Esophagus squamous epithelium (tissue), 5 donors: ENCODE measurements at regions not wholly inside any gene's neighbourhood (a gene's known extent, or its start where the extent isn't known, plus 50 kb on each side); places are given as distances from the start of the nearest gene placed in this dataset.

Experiments used
- DNase-seq: peaks from one replicate; lab custom pipeline; 2025; lab: John Stamatoyannopoulos, UW
- H3K27ac ChIP-seq, 4 donors: fragments of 200-600 bp; sonication (generic); one replicate each; pipeline ENCODE4 v1.5.1; 2016 to 2019; ENCODE audit warnings: mild to moderate bottlenecking in 1 of 4
- H3K27me3 ChIP-seq, 4 donors: fragments of 200-600 bp; sonication (generic); 1 replicate in 3 of 4; 2 replicates in 1 of 4; pipeline versions ENCODE4 v1.5.1 to v1.6.0; 2017 to 2021; ENCODE audit warnings: antibody characterized with exemption in 1 of 4
- H3K36me3 ChIP-seq, 3 donors: fragments of 200-600 bp; sonication (generic); one replicate each; pipeline ENCODE4 v1.5.1; 2016 to 2019
- H3K4me1 ChIP-seq, 3 donors: fragments of 200-600 bp; sonication (generic); one replicate each; pipeline ENCODE4 v1.5.1; 2017 to 2019
- H3K4me3 ChIP-seq, 4 donors: fragments of 200-600 bp; sonication (generic); 1 replicate in 3 of 4; 2 replicates in 1 of 4; pipeline ENCODE4 v1.5.1; 2016 to 2019; ENCODE audit warnings: mild to moderate bottlenecking in 2 of 4, moderate library complexity in 1 of 4
- H3K9me3 ChIP-seq, 3 donors: fragments of 200-600 bp; sonication (generic); one replicate each; pipeline ENCODE4 v1.5.1; 2016 to 2019
- POLR2A ChIP-seq, 4 donors: fragments of 450-650 bp; IDR thresholded peaks; one replicate each; pipeline ENCODE4 v1.6.1; 2017; ENCODE audit warnings: antibody characterized with exemption in 4 of 4, mild to moderate bottlenecking in 4 of 4, moderate library complexity in 3 of 4
- WGBS, 2 donors: methylation state at CpG; one replicate each; pipeline ENCODE4 v1.1.5; 2018; 5-methylcytosine and 5-hydroxymethylcytosine counted together
- intact Hi-C: fragments of 100-400 bp; cut with DNase I; formaldehyde crosslinking; loops from one replicate; pipeline ENCODE4 v1.15.0; 2022
- TF ChIP-seq, protein P1 (sequence below), 6 experiments: fragments of 450-650 bp in 4 of 6; fragments of 200-600 bp in 2 of 6; sonication (generic) in 2 of 6; IDR thresholded peaks; one replicate each; pipeline ENCODE4 v1.5.1; 2016 to 2019; ENCODE audit warnings: antibody characterized with exemption in 6 of 6, mild to moderate bottlenecking in 4 of 6, moderate library complexity in 4 of 6
- donor health status: DM: yes; HTN: yes; CAD: no.

DNA sequence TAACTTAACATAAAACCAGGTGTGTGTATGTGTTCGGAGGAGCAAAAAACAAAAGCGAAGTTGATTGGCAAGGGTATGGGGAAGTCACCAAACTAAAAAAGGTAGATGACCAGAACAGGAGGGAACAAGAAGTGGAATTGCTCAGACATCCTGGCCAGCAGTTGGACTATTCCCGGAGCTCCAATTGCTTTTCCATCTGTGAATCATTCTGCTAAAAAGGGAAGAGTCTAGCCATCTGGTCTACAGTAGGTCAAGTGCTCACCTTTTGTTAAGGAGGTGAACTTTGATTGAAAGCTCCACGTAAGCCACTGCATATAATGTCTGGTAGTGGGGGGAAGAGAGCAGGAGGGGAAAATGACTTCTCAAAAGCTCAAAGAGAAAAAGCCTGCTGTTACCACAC lies 50.0 kb upstream of the BET1 start:
- H3K9me3 ChIP-seq, result no peaks in the 10 kb centered on the region
- WGBS, 2 donors, result 49 to 50% methylated on average over 4 of the region's 4 CpGs
- no peak for TF ChIP-seq POLR2A (IDR thresholded peaks at IDR 0.05)
- TF ChIP-seq, protein P1, sequence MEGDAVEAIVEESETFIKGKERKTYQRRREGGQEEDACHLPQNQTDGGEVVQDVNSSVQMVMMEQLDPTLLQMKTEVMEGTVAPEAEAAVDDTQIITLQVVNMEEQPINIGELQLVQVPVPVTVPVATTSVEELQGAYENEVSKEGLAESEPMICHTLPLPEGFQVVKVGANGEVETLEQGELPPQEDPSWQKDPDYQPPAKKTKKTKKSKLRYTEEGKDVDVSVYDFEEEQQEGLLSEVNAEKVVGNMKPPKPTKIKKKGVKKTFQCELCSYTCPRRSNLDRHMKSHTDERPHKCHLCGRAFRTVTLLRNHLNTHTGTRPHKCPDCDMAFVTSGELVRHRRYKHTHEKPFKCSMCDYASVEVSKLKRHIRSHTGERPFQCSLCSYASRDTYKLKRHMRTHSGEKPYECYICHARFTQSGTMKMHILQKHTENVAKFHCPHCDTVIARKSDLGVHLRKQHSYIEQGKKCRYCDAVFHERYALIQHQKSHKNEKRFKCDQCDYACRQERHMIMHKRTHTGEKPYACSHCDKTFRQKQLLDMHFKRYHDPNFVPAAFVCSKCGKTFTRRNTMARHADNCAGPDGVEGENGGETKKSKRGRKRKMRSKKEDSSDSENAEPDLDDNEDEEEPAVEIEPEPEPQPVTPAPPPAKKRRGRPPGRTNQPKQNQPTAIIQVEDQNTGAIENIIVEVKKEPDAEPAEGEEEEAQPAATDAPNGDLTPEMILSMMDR (IDR thresholded peaks at IDR 0.05), result no peak
- no peak overlapping the region for H3K27ac ChIP-seq
- no peak overlapping the region for H3K4me3 ChIP-seq
- H3K36me3 ChIP-seq, result no peaks in the 10 kb centered on the region
- H3K4me1 ChIP-seq, result no peaks in the 10 kb centered on the region
- no peak for DNase-seq
- peaks cover 0 to 3% (median 0%) of the 10 kb centered on the region in 4 donors for H3K27me3 ChIP-seq
- intact Hi-C loops, result no loop called here

DNA sequence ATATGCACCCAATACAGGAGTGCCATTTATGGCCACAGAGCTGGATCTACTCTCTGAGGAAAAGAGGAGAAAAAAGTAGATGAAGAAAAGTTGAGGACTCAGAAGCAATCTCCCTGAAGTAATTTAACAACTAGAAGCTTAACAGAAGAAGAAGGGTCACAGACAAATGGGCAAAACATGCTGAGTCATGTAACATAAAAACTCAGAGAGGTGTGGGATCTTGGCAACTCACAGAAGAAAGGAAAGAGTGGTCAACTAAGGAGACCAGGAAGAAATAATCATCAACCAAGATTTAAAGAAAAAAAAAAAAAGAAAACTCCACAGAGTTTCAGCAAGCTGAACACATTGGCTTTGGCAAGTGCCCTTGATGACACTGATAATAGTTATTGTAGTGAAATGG lies 51.8 kb upstream of the BET1 start:
- peaks cover 0 to 2% (median 0%) of the 10 kb centered on the region in 4 donors for H3K27me3 ChIP-seq
- H3K36me3 ChIP-seq, result no peaks in the 10 kb centered on the region
- no peak overlapping the region for H3K27ac ChIP-seq
- no peak overlapping the region for H3K4me3 ChIP-seq
- H3K4me1 ChIP-seq, result no peaks in the 10 kb centered on the region
- DNase-seq, result no peak
- no peaks in the 10 kb centered on the region for H3K9me3 ChIP-seq
- TF ChIP-seq, protein P1 (IDR thresholded peaks at IDR 0.05), result no peak
- no peak for TF ChIP-seq POLR2A (IDR thresholded peaks at IDR 0.05)
- intact Hi-C loops, result no loop called here

DNA sequence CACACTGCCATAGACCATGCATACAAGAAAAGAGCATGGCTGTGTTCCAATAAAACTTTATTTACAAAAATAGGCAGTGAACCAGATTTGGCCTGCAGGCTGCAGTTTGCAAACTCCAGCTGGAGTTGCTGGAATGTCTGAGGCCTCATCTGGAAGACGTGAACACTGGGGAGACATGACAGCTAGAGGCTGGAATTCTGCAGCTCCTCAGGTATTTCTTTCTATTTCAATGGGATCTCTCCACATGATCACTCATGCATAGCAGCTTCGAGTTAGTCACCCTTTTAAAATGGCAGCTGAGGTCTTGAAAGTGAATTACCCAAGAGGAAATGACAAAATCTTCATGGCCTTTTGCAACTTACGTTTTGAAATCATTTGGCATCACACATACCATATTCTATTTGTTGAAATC lies 52.6 kb upstream of the BET1 start:
- Histone ChIP-seq H3K9me3 (no peaks in the 10 kb centered on the region), H3K27ac (no peak overlapping the region), H3K4me1 (no peaks in the 10 kb centered on the region), H3K4me3 (no peak overlapping the region), H3K27me3 (no peaks in the 10 kb centered on the region), H3K36me3 (no peaks in the 10 kb centered on the region)
- TF ChIP-seq, protein P1 (IDR thresholded peaks at IDR 0.05), result no peak
- TF ChIP-seq POLR2A (IDR thresholded peaks at IDR 0.05), result no peak
- DNase-seq, result no peak
- intact Hi-C loops, result no loop called here
- WGBS, 2 donors, result 5 to 27% methylated on average over 3 of the region's 3 CpGs

DNA sequence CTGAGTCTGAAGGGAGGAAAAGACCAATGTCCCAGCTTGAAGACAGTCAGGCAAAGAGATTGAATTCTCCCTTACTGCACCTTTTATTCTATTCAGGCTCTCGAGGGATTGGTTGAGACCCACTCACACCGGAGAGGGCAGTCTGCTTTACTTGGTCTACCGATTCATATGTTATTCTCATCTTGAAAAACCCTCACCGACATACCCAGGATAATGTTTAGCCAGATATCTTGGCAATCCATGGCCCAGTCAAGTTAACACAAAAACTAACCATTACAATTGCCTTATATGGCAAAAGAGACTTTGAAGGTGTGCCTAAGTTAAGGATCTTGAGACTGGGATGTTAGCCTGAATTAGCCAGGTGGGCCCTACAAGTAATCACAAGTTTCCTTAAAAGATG lies 53.8 kb upstream of the BET1 start:
- no peaks in the 10 kb centered on the region for H3K9me3 ChIP-seq
- no peaks in the 10 kb centered on the region for H3K36me3 ChIP-seq
- no peak overlapping the region for H3K4me3 ChIP-seq
- no peaks in the 10 kb centered on the region for H3K4me1 ChIP-seq
- 80 to 85% methylated on average over 4 of the region's 4 CpGs for WGBS, 2 donors
- TF ChIP-seq POLR2A (IDR thresholded peaks at IDR 0.05), result no peak
- TF ChIP-seq, protein P1 (IDR thresholded peaks at IDR 0.05), result no peak
- intact Hi-C loops, result no loop called here
- H3K27ac ChIP-seq, result no peak overlapping the region
- no peaks in the 10 kb centered on the region for H3K27me3 ChIP-seq
- no peak for DNase-seq

DNA sequence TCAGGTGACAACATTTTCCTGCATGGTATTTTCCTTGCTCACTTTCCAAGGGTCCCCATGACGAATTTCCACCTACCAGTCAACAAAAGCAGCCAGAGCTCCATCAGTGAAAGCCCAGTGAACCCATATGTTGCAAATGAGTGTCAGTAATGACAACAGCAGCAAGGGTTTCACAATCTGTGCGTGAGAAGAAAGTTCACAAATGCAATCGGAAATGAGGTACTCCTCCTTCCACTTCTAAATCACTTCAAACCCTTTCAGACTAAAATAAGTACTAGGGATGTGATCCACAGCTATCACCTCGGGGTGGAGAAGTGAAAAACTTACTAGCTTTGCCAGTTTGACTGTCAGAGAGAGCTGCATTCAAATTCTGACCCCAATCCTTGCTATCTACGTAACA lies 55.6 kb upstream of the BET1 start:
- DNase-seq, result no peak
- TF ChIP-seq, protein P1 (IDR thresholded peaks at IDR 0.05), result no peak
- TF ChIP-seq POLR2A (IDR thresholded peaks at IDR 0.05), result no peak
- no peaks in the 10 kb centered on the region for H3K9me3 ChIP-seq
- no peaks in the 10 kb centered on the region for H3K36me3 ChIP-seq
- no peak overlapping the region for H3K27ac ChIP-seq
- H3K4me1 ChIP-seq, result no peaks in the 10 kb centered on the region
- intact Hi-C loops, result no loop called here
- H3K27me3 ChIP-seq, result no peaks in the 10 kb centered on the region
- 45 to 53% methylated on average over 5 of the region's 5 CpGs for WGBS, 2 donors
- H3K4me3 ChIP-seq, result no peak overlapping the region
